SK-N-SH treated with all-trans-retinoic acid at 6 μM for 48 hours (cell line): ENCODE measurements at regions not wholly inside any gene's neighbourhood (a gene's known extent, or its start where the extent isn't known, plus 50 kb on each side); places are given as distances from the start of the nearest gene placed in this dataset.

Experiments
- ARNTL ChIP-seq: fragments of 450-650 bp; formaldehyde crosslinking; IDR thresholded peaks from 2 replicates; pipeline ENCODE4 v1.5.0; 2020; ENCODE audit warnings: low read depth, mild to moderate bottlenecking, moderate library complexity, borderline replicate concordance
- BACH2 ChIP-seq: fragments of 250-450 bp; sonication (Bioruptor Pico); IDR thresholded peaks from 2 replicates; pipeline ENCODE4 v1.9.0; 2021; ENCODE audit warnings: mild to moderate bottlenecking, borderline replicate concordance
- CREB5 ChIP-seq: fragments of 250-450 bp; sonication (Bioruptor Pico); IDR thresholded peaks from 2 replicates; pipeline ENCODE4 v1.5.1; 2020; ENCODE audit warnings: low read depth, mild to moderate bottlenecking, moderate library complexity
- CSDC2 ChIP-seq: fragments of 250-450 bp; sonication (Bioruptor Pico); IDR thresholded peaks from 2 replicates; pipeline ENCODE4 v1.5.0; 2020; ENCODE audit warnings: mild to moderate bottlenecking, moderate library complexity
- OSR1 ChIP-seq: fragments of 250-450 bp; sonication (Bioruptor Pico); IDR thresholded peaks from 2 replicates; pipeline ENCODE4 v1.8.0; 2022; ENCODE audit warnings: moderate library complexity, mild to moderate bottlenecking, inconsistent platforms
- PATZ1 ChIP-seq: fragments of 250-450 bp; sonication (Bioruptor Pico); IDR thresholded peaks from 2 replicates; pipeline ENCODE4 v1.8.0; 2020; ENCODE audit warnings: mild to moderate bottlenecking, moderate library complexity, borderline replicate concordance
- RARB ChIP-seq: fragments of 250-450 bp; sonication (Bioruptor Pico); IDR thresholded peaks from 2 replicates; pipeline ENCODE4 v1.8.0; 2021; ENCODE audit warnings: mild to moderate bottlenecking, moderate library complexity
- SNAI2 ChIP-seq: fragments of 250-450 bp; sonication (Bioruptor Pico); IDR thresholded peaks from 2 replicates; pipeline ENCODE4 v1.5.0; 2020; ENCODE audit warnings: mild to moderate bottlenecking, moderate library complexity
- TCF4 ChIP-seq: fragments of 250-450 bp; sonication (Bioruptor Pico); IDR thresholded peaks from 2 replicates; pipeline ENCODE4 v1.8.0; 2021; ENCODE audit warnings: mild to moderate bottlenecking, moderate library complexity, borderline replicate concordance
- TSHZ2 ChIP-seq: fragments of 250-450 bp; sonication (Bioruptor Pico); IDR thresholded peaks from 2 replicates; pipeline ENCODE4 v1.5.0; 2020; ENCODE audit warnings: mild to moderate bottlenecking, moderate library complexity
- ZFP30 ChIP-seq: fragments of 450-650 bp; formaldehyde crosslinking; IDR thresholded peaks from 2 replicates; pipeline ENCODE4 v1.5.0; 2022; ENCODE audit warnings: mild to moderate bottlenecking, moderate library complexity
- ZNF565 ChIP-seq: fragments of 450-650 bp; formaldehyde crosslinking; conservative IDR thresholded peaks from 2 replicates; pipeline ENCODE4 v1.5.0; 2020; ENCODE audit warnings: low read depth, mild to moderate bottlenecking, moderate library complexity
- ZNF70 ChIP-seq: fragments of 450-650 bp; formaldehyde crosslinking; IDR thresholded peaks from 2 replicates; pipeline ENCODE4 v1.5.0; 2020; ENCODE audit warnings: mild to moderate bottlenecking, moderate library complexity
- TF ChIP-seq, protein P1 (sequence below): fragments of 250-450 bp; sonication (Bioruptor Pico); IDR thresholded peaks from 2 replicates; pipeline ENCODE4 v1.8.0; 2021; ENCODE audit warnings: low read depth, mild to moderate bottlenecking, moderate library complexity, borderline replicate concordance

GRCh38 chr6:53986721-53987521, 124.3 kb upstream of the MLIP start:
- TF ChIP-seq, protein P1, sequence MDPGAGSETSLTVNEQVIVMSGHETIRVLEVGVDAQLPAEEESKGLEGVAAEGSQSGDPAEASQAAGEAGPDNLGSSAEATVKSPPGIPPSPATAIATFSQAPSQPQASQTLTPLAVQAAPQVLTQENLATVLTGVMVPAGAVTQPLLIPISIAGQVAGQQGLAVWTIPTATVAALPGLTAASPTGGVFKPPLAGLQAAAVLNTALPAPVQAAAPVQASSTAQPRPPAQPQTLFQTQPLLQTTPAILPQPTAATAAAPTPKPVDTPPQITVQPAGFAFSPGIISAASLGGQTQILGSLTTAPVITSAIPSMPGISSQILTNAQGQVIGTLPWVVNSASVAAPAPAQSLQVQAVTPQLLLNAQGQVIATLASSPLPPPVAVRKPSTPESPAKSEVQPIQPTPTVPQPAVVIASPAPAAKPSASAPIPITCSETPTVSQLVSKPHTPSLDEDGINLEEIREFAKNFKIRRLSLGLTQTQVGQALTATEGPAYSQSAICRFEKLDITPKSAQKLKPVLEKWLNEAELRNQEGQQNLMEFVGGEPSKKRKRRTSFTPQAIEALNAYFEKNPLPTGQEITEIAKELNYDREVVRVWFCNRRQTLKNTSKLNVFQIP (CRISPR knock-in tag), result no peak
- TF ChIP-seq RARB (CRISPR knock-in tag), result no peak
- TF ChIP-seq PATZ1, result no peak
- TF ChIP-seq CSDC2 (CRISPR knock-in tag), result no peak
- no peak for TF ChIP-seq ZNF70
- TF ChIP-seq ZNF565 (CRISPR knock-in tag), result no peak
- TF ChIP-seq CREB5 (CRISPR knock-in tag), result no peak
- no peak for TF ChIP-seq OSR1
- no peak for TF ChIP-seq ZFP30 (CRISPR knock-in tag)
- no peak for TF ChIP-seq ARNTL (CRISPR knock-in tag)
- TF ChIP-seq TCF4 (CRISPR knock-in tag), result no peak
- TF ChIP-seq BACH2, result no peak
- TF ChIP-seq SNAI2, result no peak
- no peak for TF ChIP-seq TSHZ2 (CRISPR knock-in tag)
